Activated CD8-positive, alpha-beta T cell treated with anti-CD3 and anti-CD28 coated beads, Interleukin-2, amount 10 ng/mL, durations not matched to agents 7 days and 5 days (primary cell): ENCODE measurements at regions not wholly inside any gene's neighbourhood (a gene's known extent, or its start where the extent isn't known, plus 50 kb on each side); places are given as distances from the start of the nearest gene placed in this dataset.

Source experiments
- ATAC-seq: fragments of 150-1000 bp; cut with Tn5 transposase; one replicate; pipeline ENCODE4 v1.10.0; 2021; ENCODE audit warnings: moderate library complexity
- CTCF ChIA-PET: fragments of 350-600 bp; sonication (Branson Sonifier 250); formaldehyde crosslinking; loops from one replicate; lab custom pipeline; 2021; ENCODE audit warnings: antibody characterized with exemption; lab: Charles Lee
- POLR2A ChIA-PET: fragments of 350-600 bp; sonication (Branson Sonifier 250); formaldehyde crosslinking; loops from one replicate; lab custom pipeline; 2021; ENCODE audit warnings: antibody characterized with exemption; lab: Charles Lee
- DNase-seq: peaks from one replicate; pipeline ENCODE4 v3.0.0-alpha.2; 2020
- H3K27ac Mint-ChIP-seq: one replicate; pipeline ENCODE4 v1.8.0; 2021; ENCODE audit warnings: mild to moderate bottlenecking, mixed read lengths
- H3K27me3 Mint-ChIP-seq: one replicate; pipeline ENCODE4 v1.8.0; 2021; ENCODE audit warnings: low read depth, mixed read lengths
- H3K36me3 Mint-ChIP-seq: one replicate; pipeline ENCODE4 v1.8.0; 2021; ENCODE audit warnings: low read depth, mixed read lengths
- H3K4me1 Mint-ChIP-seq: one replicate; pipeline ENCODE4 v1.8.0; 2021; ENCODE audit warnings: low read depth, mixed read lengths
- H3K4me3 Mint-ChIP-seq: one replicate; pipeline ENCODE4 v1.8.0; 2021; ENCODE audit warnings: mild to moderate bottlenecking, mixed read lengths
- H3K9me3 Mint-ChIP-seq: one replicate; pipeline ENCODE4 v1.8.0; 2022; ENCODE audit warnings: mixed read lengths; ENCODE audit not compliant: insufficient read depth

DNA sequence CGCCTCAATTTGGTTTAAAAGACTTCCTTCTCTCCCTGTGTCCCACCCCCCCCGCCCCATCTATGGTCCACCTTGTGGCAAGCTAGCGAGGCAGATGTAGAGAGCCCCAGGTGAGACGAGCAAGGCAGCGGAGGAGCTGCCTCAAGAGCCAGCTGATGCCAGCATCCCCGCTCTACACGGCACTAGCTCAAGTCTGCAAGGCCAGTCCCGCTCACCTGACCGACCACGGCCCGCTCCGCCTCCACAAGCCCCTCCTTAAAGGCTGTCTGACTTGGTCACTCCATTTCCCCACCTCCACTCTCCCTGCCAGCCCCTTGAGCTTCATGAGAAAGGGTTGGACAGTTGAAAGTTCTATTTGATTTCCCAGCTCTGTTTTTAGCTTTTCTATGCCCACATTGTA lies 56.2 kb upstream of the IGF1R start:
- Mint-ChIP-seq H3K27me3 (peaks cover 22% of the 10 kb centered on the region), H3K4me1 (peaks cover 1% of the 10 kb centered on the region), H3K4me3 (no peak overlapping the region), H3K9me3 (no peaks in the 10 kb centered on the region), H3K36me3 (no peaks in the 10 kb centered on the region), H3K27ac (no peak overlapping the region)
- DNase-seq, result no peak
- CTCF ChIA-PET, result interaction anchor here (1.2 kb wide), 1 partner anchor 290 kb away, joined by 3 read pairs; no protein-coding TSS in a partner anchor
- POLR2A ChIA-PET, result interaction anchor here (1.2 kb wide), 1 partner anchor 9 kb away, joined by 4 read pairs; no protein-coding TSS in a partner anchor
- ATAC-seq, result no peak

DNA sequence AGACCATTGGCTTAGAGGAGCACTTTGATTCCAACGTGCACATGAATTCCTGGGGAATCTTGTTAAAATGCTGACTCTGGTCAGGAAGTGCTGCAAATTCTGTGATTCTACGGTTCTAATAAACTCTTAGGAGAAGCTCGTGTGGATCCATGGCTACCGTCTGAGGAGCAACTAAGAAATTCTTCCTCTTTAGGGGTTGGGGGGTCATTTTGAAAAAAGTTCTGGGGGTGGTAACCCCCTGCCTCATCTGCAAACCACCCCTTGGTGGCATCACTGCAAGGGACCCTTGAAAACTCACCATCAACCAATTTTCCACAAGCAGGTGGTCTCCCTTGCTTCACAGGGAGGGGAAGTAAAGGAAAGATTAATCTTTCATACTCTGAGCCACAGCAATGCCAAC lies 52.2 kb upstream of the IGF1R start:
- Mint-ChIP-seq H3K4me1 (peaks cover 26% of the 10 kb centered on the region), H3K27me3 (peaks cover 10% of the 10 kb centered on the region), H3K36me3 (no peaks in the 10 kb centered on the region), H3K9me3 (no peaks in the 10 kb centered on the region), H3K4me3 (no peak overlapping the region), H3K27ac (no peak overlapping the region)
- ATAC-seq (no peak), DNase-seq (no peak)
- POLR2A ChIA-PET, result no interaction called here
- CTCF ChIA-PET, result interaction anchor here (0.7 kb wide), 1 partner anchor 254 kb away, joined by 3 read pairs; no protein-coding TSS in a partner anchor

DNA sequence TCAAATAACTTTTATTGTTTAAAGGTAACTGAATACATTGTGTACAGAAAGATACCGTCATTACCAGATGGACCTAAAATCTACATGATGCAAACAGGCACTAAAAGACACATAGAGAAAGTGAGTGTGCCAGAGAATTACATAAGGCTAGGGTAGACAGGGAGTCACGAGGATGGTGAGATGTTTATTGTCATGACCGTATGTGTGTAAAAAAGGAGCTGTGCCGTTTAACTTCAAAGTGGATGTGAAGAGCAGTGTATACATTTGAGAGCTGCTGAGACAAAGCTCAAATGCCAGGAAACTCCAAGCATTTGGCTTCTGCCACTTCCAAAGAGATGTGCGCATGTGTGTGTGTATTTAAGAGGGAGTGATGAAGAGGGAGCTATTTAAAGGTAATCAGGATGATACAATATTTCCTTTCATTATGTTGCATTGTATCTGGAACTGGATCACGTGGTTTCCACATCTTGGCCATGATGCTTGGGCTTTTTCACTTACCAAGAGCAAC lies 51.4 kb upstream of the IGF1R start:
- H3K27ac Mint-ChIP-seq, result no peak overlapping the region
- peaks cover 6% of the 10 kb centered on the region for H3K27me3 Mint-ChIP-seq
- ChIA-PET POLR2A (no interaction called here), CTCF (no interaction called here)
- H3K9me3 Mint-ChIP-seq, result no peaks in the 10 kb centered on the region
- DNase-seq (no peak), ATAC-seq (no peak)
- no peaks in the 10 kb centered on the region for H3K36me3 Mint-ChIP-seq
- peaks cover 32% of the 10 kb centered on the region for H3K4me1 Mint-ChIP-seq
- H3K4me3 Mint-ChIP-seq, result no peak overlapping the region

- DNase-seq (no peak), ATAC-seq (no peak)
- H3K27ac Mint-ChIP-seq, result no peak overlapping the region
- POLR2A ChIA-PET, result no interaction called here
- H3K36me3 Mint-ChIP-seq, result no peaks in the 10 kb centered on the region
- CTCF ChIA-PET, result no interaction called here
- H3K27me3 Mint-ChIP-seq, result peaks cover 6% of the 10 kb centered on the region
- H3K4me1 Mint-ChIP-seq, result peaks cover 34% of the 10 kb centered on the region
- no peaks in the 10 kb centered on the region for H3K9me3 Mint-ChIP-seq
- H3K4me3 Mint-ChIP-seq, result no peak overlapping the region
Measured at GRCh38 chr15:98597666-98598065, 50.7 kb upstream of the IGF1R start.
